ENCODE measurements at regions not wholly inside any gene's neighbourhood (a gene's known extent, or its start where the extent isn't known, plus 50 kb on each side); places are given as distances from the start of the nearest gene placed in this dataset.

DNA sequence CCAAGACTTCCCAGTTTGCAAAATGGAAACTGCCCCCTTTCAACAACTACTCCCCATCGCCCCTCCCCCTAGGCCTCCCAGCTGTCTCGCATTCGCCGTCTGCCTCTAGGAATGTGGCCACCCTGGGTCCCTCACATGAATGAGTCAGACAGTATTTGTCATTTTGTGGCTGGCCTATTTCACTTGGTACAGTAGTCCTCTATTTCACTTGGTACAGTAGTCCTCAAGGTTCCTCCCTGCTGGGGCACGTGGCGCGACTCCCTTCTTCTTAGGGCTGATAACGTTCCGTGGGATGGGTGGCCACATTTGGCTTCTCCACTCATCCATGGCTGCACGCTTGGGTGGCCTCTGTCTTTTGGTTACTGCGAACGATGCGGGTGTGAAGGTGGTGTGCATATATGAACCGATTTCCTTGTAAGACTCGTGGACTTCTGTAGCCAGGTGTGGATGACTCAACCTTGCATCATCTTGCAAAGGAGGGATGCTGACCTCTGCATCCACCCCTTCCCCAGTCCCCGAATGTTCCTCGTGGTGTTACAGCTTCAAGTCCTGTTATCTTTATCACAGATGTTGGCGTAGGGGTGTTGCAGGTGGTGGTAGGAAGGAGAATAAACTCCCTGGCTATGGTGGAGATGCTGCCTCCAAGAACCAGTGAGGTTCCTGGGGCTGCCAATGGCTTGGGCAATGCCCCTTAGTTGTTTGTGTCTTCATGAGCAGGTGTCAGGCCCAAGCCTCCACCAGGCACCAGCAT, 112.1 kb upstream of the SOX1 start:
- TF ChIP-seq, protein P1, sequence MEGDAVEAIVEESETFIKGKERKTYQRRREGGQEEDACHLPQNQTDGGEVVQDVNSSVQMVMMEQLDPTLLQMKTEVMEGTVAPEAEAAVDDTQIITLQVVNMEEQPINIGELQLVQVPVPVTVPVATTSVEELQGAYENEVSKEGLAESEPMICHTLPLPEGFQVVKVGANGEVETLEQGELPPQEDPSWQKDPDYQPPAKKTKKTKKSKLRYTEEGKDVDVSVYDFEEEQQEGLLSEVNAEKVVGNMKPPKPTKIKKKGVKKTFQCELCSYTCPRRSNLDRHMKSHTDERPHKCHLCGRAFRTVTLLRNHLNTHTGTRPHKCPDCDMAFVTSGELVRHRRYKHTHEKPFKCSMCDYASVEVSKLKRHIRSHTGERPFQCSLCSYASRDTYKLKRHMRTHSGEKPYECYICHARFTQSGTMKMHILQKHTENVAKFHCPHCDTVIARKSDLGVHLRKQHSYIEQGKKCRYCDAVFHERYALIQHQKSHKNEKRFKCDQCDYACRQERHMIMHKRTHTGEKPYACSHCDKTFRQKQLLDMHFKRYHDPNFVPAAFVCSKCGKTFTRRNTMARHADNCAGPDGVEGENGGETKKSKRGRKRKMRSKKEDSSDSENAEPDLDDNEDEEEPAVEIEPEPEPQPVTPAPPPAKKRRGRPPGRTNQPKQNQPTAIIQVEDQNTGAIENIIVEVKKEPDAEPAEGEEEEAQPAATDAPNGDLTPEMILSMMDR (IDR thresholded peaks at IDR 0.05): no peak
- TF ChIP-seq POLR2A (IDR thresholded peaks at IDR 0.05): no peak

Measured in body of pancreas (tissue), 4 donors.